H1 (cell line): ENCODE measurements at regions not wholly inside any gene's neighbourhood (a gene's known extent, or its start where the extent isn't known, plus 50 kb on each side); places are given as distances from the start of the nearest gene placed in this dataset.

Experiments used
- CREB1 ChIP-seq: IDR thresholded peaks from 2 replicates; pipeline ENCODE4 v1.6.1; 2012; ENCODE audit warnings: inconsistent platforms
- FOSL1 ChIP-seq: IDR thresholded peaks from 2 replicates; pipeline ENCODE4 v1.6.1; 2011; ENCODE audit warnings: mild to moderate bottlenecking, low read depth, low read length, moderate library complexity; ENCODE audit not compliant: insufficient read depth
- HDAC6 ChIP-seq: IDR thresholded peaks from one replicate; pipeline ENCODE4 v1.7.1; 2012; ENCODE audit warnings: low read depth, mild to moderate bottlenecking, inconsistent platforms, low read length, moderate library complexity
- JUND ChIP-seq: IDR thresholded peaks from 2 replicates; pipeline ENCODE4 v1.6.1; 2011; ENCODE audit warnings: mild to moderate bottlenecking, improper control_type of control experiment, low read length
- NRF1 ChIP-seq: IDR thresholded peaks from 2 replicates; pipeline ENCODE4 v1.6.1; 2011; ENCODE audit warnings: mild to moderate bottlenecking, low read depth, low read length, improper control_type of control experiment
- PHF8 ChIP-seq: fragments of 200-600 bp; sonication (generic); conservative IDR thresholded peaks from 2 replicates; pipeline ENCODE4 v1.7.1; 2012; ENCODE audit warnings: low read depth, mild to moderate bottlenecking, inconsistent platforms, low read length, moderate library complexity
- RBBP5 ChIP-seq: IDR thresholded peaks from 2 replicates; pipeline ENCODE4 v1.7.1; 2012; ENCODE audit warnings: low read depth, mild to moderate bottlenecking, inconsistent platforms, low read length, moderate library complexity, borderline replicate concordance
- SIX5 ChIP-seq: IDR thresholded peaks from 2 replicates; pipeline ENCODE4 v1.6.1; 2011; ENCODE audit warnings: mild to moderate bottlenecking, low read depth, low read length
- SUZ12 ChIP-seq: fragments of 200-600 bp; sonication (generic); IDR thresholded peaks from 2 replicates; pipeline ENCODE4 v1.6.1; 2012; ENCODE audit warnings: mild to moderate bottlenecking, inconsistent platforms, low read length, moderate library complexity, mixed read lengths
- TF ChIP-seq, protein P1 (sequence below): fragments of 300-600 bp; sonication (generic); IDR thresholded peaks from 2 replicates; pipeline ENCODE4 v1.7.1; 2012; ENCODE audit warnings: low read length, moderate library complexity, mild to moderate bottlenecking, inconsistent platforms; ENCODE audit not compliant: insufficient replicate concordance
- TF ChIP-seq, protein P2 (sequence below): IDR thresholded peaks from 2 replicates; pipeline ENCODE4 v1.6.1; 2012; ENCODE audit warnings: inconsistent platforms

DNA sequence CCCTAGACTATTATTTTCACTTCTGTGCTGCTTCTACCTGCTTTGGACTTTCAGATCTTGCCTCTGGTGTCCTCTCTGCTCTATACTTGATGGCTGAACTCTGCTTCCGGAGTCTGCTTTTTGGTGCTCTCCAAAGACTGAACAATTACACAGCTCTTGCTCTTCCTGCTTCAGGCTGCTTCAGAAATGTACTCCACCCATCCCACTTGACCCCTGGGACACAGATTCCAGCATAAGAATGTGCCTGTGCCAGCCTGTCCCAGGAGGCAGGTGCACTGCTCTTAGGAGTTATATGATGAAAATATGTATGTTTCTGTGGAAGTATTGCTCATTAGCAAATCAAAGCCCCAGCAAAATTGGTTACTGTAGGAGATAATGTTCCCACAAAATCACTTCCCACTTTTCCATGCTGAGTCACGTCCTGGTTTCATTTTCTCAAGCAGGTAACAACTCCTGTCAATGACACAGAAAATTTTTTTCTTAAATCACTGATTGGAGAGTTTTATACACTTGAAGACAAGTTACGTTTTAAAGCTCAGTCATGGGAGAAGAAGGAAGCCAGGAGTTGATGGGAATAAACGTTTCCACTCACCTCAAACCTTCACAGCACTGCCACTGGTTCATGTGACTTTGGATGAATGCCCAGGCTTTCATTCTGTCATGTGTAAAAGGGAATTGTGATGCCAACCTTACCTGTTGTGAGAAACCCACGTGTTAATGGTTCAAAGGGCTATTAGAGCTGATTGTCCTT is 239.4 kb upstream of the ZPLD1 start (continued):
- TF ChIP-seq, protein P1, sequence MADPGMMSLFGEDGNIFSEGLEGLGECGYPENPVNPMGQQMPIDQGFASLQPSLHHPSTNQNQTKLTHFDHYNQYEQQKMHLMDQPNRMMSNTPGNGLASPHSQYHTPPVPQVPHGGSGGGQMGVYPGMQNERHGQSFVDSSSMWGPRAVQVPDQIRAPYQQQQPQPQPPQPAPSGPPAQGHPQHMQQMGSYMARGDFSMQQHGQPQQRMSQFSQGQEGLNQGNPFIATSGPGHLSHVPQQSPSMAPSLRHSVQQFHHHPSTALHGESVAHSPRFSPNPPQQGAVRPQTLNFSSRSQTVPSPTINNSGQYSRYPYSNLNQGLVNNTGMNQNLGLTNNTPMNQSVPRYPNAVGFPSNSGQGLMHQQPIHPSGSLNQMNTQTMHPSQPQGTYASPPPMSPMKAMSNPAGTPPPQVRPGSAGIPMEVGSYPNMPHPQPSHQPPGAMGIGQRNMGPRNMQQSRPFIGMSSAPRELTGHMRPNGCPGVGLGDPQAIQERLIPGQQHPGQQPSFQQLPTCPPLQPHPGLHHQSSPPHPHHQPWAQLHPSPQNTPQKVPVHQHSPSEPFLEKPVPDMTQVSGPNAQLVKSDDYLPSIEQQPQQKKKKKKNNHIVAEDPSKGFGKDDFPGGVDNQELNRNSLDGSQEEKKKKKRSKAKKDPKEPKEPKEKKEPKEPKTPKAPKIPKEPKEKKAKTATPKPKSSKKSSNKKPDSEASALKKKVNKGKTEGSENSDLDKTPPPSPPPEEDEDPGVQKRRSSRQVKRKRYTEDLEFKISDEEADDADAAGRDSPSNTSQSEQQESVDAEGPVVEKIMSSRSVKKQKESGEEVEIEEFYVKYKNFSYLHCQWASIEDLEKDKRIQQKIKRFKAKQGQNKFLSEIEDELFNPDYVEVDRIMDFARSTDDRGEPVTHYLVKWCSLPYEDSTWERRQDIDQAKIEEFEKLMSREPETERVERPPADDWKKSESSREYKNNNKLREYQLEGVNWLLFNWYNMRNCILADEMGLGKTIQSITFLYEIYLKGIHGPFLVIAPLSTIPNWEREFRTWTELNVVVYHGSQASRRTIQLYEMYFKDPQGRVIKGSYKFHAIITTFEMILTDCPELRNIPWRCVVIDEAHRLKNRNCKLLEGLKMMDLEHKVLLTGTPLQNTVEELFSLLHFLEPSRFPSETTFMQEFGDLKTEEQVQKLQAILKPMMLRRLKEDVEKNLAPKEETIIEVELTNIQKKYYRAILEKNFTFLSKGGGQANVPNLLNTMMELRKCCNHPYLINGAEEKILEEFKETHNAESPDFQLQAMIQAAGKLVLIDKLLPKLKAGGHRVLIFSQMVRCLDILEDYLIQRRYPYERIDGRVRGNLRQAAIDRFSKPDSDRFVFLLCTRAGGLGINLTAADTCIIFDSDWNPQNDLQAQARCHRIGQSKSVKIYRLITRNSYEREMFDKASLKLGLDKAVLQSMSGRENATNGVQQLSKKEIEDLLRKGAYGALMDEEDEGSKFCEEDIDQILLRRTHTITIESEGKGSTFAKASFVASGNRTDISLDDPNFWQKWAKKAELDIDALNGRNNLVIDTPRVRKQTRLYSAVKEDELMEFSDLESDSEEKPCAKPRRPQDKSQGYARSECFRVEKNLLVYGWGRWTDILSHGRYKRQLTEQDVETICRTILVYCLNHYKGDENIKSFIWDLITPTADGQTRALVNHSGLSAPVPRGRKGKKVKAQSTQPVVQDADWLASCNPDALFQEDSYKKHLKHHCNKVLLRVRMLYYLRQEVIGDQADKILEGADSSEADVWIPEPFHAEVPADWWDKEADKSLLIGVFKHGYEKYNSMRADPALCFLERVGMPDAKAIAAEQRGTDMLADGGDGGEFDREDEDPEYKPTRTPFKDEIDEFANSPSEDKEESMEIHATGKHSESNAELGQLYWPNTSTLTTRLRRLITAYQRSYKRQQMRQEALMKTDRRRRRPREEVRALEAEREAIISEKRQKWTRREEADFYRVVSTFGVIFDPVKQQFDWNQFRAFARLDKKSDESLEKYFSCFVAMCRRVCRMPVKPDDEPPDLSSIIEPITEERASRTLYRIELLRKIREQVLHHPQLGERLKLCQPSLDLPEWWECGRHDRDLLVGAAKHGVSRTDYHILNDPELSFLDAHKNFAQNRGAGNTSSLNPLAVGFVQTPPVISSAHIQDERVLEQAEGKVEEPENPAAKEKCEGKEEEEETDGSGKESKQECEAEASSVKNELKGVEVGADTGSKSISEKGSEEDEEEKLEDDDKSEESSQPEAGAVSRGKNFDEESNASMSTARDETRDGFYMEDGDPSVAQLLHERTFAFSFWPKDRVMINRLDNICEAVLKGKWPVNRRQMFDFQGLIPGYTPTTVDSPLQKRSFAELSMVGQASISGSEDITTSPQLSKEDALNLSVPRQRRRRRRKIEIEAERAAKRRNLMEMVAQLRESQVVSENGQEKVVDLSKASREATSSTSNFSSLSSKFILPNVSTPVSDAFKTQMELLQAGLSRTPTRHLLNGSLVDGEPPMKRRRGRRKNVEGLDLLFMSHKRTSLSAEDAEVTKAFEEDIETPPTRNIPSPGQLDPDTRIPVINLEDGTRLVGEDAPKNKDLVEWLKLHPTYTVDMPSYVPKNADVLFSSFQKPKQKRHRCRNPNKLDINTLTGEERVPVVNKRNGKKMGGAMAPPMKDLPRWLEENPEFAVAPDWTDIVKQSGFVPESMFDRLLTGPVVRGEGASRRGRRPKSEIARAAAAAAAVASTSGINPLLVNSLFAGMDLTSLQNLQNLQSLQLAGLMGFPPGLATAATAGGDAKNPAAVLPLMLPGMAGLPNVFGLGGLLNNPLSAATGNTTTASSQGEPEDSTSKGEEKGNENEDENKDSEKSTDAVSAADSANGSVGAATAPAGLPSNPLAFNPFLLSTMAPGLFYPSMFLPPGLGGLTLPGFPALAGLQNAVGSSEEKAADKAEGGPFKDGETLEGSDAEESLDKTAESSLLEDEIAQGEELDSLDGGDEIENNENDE = no peak
- TF ChIP-seq SIX5 (no peak), NRF1 (no peak), HDAC6 (no peak), RBBP5 (no peak), CREB1 (no peak), PHF8 (no peak), SUZ12 (no peak), JUND (no peak), FOSL1 (no peak)
- TF ChIP-seq, protein P2, sequence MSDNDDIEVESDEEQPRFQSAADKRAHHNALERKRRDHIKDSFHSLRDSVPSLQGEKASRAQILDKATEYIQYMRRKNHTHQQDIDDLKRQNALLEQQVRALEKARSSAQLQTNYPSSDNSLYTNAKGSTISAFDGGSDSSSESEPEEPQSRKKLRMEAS = no peak
